ENCODE measurements at regions not wholly inside any gene's neighbourhood (a gene's known extent, or its start where the extent isn't known, plus 50 kb on each side); places are given as distances from the start of the nearest gene placed in this dataset.

GRCh38 chr4:52241916-52242315, 190.8 kb downstream of the SPATA18 start:
- H3F3A ChIP-seq (ENCODE audit: insufficient read depth, low read length): no peaks in the 10 kb centered on the region

DNA sequence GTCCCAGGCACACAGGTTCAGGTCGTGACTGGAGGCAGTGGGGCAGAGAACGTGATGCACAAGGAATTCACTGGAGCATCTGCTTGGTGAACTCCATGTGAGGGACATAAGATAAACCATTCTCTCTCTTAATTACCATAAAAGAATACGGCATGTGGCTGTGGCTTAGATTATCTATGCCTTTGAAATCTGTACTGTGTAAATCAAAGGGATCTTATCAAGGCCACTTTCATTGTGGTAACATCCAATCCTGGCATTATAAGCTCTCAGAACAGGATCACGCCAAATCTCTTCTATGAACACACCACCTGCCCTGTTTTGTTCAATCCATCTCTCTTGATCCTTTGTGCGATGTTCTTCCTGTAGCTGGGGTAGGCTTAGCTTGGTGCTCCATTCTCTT, 192.3 kb downstream of the SPATA18 start:
- H3K9ac ChIP-seq (ENCODE audit: low read length): no peak overlapping the region
- H3F3A ChIP-seq (ENCODE audit: insufficient read depth, low read length): no peaks in the 10 kb centered on the region
- H2AFZ ChIP-seq (ENCODE audit: low read length): no peak overlapping the region
- H4K20me1 ChIP-seq (ENCODE audit: insufficient read depth, low read length): no peaks in the 10 kb centered on the region
- H3K79me2 ChIP-seq (ENCODE audit: insufficient read depth, low read length): no peaks in the 10 kb centered on the region
- H3K9me2 ChIP-seq (ENCODE audit: low read depth, low read length): no peaks in the 10 kb centered on the region
- no peak overlapping the region for H3K4me2 ChIP-seq (ENCODE audit: low read length)
- TF ChIP-seq, protein P1, sequence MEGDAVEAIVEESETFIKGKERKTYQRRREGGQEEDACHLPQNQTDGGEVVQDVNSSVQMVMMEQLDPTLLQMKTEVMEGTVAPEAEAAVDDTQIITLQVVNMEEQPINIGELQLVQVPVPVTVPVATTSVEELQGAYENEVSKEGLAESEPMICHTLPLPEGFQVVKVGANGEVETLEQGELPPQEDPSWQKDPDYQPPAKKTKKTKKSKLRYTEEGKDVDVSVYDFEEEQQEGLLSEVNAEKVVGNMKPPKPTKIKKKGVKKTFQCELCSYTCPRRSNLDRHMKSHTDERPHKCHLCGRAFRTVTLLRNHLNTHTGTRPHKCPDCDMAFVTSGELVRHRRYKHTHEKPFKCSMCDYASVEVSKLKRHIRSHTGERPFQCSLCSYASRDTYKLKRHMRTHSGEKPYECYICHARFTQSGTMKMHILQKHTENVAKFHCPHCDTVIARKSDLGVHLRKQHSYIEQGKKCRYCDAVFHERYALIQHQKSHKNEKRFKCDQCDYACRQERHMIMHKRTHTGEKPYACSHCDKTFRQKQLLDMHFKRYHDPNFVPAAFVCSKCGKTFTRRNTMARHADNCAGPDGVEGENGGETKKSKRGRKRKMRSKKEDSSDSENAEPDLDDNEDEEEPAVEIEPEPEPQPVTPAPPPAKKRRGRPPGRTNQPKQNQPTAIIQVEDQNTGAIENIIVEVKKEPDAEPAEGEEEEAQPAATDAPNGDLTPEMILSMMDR (IDR thresholded peaks at IDR 0.05; ENCODE audit: low read length): no peak
- no peak for TF ChIP-seq EZH2 (IDR thresholded peaks at IDR 0.05; ENCODE audit: borderline replicate concordance, low read length)
- no peak overlapping the region for H3K4me3 ChIP-seq (ENCODE audit: low read depth, low read length, poor library complexity, severe bottlenecking)
- H3K36me3 ChIP-seq (ENCODE audit: insufficient read depth, low read length): no peaks in the 10 kb centered on the region
- no peaks in the 10 kb centered on the region for H3K27me3 ChIP-seq (ENCODE audit: insufficient read depth, low read length)
- H3K4me1 ChIP-seq (ENCODE audit: insufficient read depth, low read length, severe bottlenecking): no peaks in the 10 kb centered on the region
- no peak overlapping the region for H3K27ac ChIP-seq (ENCODE audit: low read depth, low read length, poor library complexity, severe bottlenecking)
- no peaks in the 10 kb centered on the region for H3K9me3 ChIP-seq (ENCODE audit: low read length)

More at GRCh38 chr4:52241916-52242315, 190.8 kb downstream of the SPATA18 start:
- no peak for TF ChIP-seq EZH2 (IDR thresholded peaks at IDR 0.05; ENCODE audit: borderline replicate concordance, low read length)
- TF ChIP-seq, protein P1 (IDR thresholded peaks at IDR 0.05; ENCODE audit: low read length): no peak
- no peak overlapping the region for H3K9ac ChIP-seq (ENCODE audit: low read length)
- no peak overlapping the region for H2AFZ ChIP-seq (ENCODE audit: low read length)
- H3K27me3 ChIP-seq (ENCODE audit: insufficient read depth, low read length): no peaks in the 10 kb centered on the region
- H3K79me2 ChIP-seq (ENCODE audit: insufficient read depth, low read length): no peaks in the 10 kb centered on the region
- no peaks in the 10 kb centered on the region for H3K9me3 ChIP-seq (ENCODE audit: low read length)
- no peaks in the 10 kb centered on the region for H3K9me2 ChIP-seq (ENCODE audit: low read depth, low read length)
- no peak overlapping the region for H3K4me3 ChIP-seq (ENCODE audit: low read depth, low read length, poor library complexity, severe bottlenecking)
- no peaks in the 10 kb centered on the region for H3K36me3 ChIP-seq (ENCODE audit: insufficient read depth, low read length)
- no peaks in the 10 kb centered on the region for H3K4me1 ChIP-seq (ENCODE audit: insufficient read depth, low read length, severe bottlenecking)
- H4K20me1 ChIP-seq (ENCODE audit: insufficient read depth, low read length): no peaks in the 10 kb centered on the region
- H3K4me2 ChIP-seq (ENCODE audit: low read length): no peak overlapping the region
- no peak overlapping the region for H3K27ac ChIP-seq (ENCODE audit: low read depth, low read length, poor library complexity, severe bottlenecking)

DNA sequence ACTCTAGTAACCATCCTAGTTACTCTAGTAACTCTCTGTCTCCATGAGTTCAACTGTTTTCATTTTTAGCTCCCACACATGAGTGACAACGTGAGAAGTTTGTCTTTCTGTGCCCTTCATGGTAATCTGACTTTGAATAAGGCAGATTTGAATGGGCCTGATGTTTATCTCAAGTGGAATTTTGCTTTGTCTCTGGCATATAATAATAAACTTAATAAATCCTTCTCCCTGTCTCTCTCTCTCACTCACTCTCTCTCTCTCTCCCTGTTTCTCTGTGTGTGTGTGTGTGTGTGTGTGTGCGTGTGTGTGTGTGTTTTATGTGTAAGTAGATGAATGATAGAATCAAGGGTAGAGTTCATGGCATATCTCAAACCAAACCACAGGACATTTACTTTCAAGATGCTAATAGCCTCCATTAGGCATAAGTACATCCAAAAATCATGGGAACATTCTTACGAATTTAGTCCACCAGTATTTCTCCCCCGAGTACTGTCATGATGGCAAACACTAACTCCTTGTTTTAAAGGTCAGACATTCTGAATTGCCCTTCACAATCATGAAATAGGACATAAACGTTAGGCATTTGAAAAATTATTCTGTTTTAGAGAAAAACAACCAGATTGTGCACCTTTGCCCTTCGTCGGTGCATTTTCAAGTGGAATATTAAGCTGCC, 193.1 kb downstream of the SPATA18 start:
- Histone ChIP-seq H3K4me3 (ENCODE audit: low read depth, low read length, poor library complexity, severe bottlenecking) (no peak overlapping the region), H3K36me3 (ENCODE audit: insufficient read depth, low read length) (no peaks in the 10 kb centered on the region), H3K4me2 (ENCODE audit: low read length) (no peak overlapping the region), H3K27ac (ENCODE audit: low read depth, low read length, poor library complexity, severe bottlenecking) (no peak overlapping the region), H3K4me1 (ENCODE audit: insufficient read depth, low read length, severe bottlenecking) (no peaks in the 10 kb centered on the region), H4K20me1 (ENCODE audit: insufficient read depth, low read length) (no peaks in the 10 kb centered on the region), H3K79me2 (ENCODE audit: insufficient read depth, low read length) (no peaks in the 10 kb centered on the region), H3K9me3 (ENCODE audit: low read length) (no peaks in the 10 kb centered on the region), H3F3A (ENCODE audit: insufficient read depth, low read length) (no peaks in the 10 kb centered on the region), H3K27me3 (ENCODE audit: insufficient read depth, low read length) (no peaks in the 10 kb centered on the region), H3K9ac (ENCODE audit: low read length) (no peak overlapping the region), H2AFZ (ENCODE audit: low read length) (no peak overlapping the region), H3K9me2 (ENCODE audit: low read depth, low read length) (no peaks in the 10 kb centered on the region)
- TF ChIP-seq, protein P1 (IDR thresholded peaks at IDR 0.05; ENCODE audit: low read length): no peak
- TF ChIP-seq EZH2 (IDR thresholded peaks at IDR 0.05; ENCODE audit: borderline replicate concordance, low read length): no peak
